ENCODE measurements at regions not wholly inside any gene's neighbourhood (a gene's known extent, or its start where the extent isn't known, plus 50 kb on each side); places are given as distances from the start of the nearest gene placed in this dataset.

DNA sequence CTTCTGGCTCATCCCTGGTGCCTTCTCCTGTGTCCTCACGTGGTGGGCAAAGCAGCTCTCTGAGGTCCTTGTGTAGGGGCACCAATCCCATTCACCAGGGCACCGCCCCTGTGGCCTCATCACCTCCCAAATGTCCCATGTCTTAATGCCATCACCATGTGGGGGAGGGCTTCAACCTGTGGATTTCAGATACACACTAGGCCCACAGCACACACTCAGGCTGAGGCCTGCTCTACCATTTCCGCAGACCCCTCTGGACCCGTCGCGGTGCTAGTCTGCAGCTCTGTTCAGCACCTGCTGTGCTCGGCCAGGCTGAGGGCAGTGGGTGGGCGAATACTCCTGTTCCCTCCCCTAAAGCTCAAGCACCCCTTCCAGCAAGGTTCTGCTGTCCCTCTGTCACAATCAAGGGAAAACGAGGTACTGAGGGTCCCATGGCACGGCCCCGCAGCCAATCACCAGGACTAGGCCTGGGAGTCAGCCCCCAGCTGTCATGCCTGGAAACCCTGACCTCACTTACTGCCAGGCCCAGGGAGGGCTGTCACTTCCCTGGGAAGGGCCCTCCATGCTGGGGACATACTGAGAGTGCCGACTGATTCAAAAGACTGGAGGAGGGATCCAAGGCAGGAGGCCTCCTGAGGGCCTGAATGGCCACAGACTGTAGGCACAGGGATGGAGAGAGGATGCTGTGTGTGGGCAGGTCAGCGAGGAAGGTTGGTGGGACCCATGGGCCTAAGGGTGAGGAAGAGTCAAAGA, 123.8 kb upstream of the RET start:
- TF ChIP-seq, protein P1, sequence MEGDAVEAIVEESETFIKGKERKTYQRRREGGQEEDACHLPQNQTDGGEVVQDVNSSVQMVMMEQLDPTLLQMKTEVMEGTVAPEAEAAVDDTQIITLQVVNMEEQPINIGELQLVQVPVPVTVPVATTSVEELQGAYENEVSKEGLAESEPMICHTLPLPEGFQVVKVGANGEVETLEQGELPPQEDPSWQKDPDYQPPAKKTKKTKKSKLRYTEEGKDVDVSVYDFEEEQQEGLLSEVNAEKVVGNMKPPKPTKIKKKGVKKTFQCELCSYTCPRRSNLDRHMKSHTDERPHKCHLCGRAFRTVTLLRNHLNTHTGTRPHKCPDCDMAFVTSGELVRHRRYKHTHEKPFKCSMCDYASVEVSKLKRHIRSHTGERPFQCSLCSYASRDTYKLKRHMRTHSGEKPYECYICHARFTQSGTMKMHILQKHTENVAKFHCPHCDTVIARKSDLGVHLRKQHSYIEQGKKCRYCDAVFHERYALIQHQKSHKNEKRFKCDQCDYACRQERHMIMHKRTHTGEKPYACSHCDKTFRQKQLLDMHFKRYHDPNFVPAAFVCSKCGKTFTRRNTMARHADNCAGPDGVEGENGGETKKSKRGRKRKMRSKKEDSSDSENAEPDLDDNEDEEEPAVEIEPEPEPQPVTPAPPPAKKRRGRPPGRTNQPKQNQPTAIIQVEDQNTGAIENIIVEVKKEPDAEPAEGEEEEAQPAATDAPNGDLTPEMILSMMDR (IDR thresholded peaks at IDR 0.05) = no peak
- TF ChIP-seq POLR2A (IDR thresholded peaks at IDR 0.05) = no peak

Measured in lower leg skin (tissue), 3 donors.